Hematopoietic multipotent progenitor cell treated with erythropoietin and hydrocortisone succinate and interleukin-3 and kit ligand, for 4 days (in vitro differentiated cells): ENCODE measurements at regions not wholly inside any gene's neighbourhood (a gene's known extent, or its start where the extent isn't known, plus 50 kb on each side); places are given as distances from the start of the nearest gene placed in this dataset.
"Not testable (repeated sequence)": the region's sequence is repeated elsewhere in the genome, so short reads cannot be mapped to it uniquely, and the experiment has no call there.

Experiments used
- DNase-seq: peaks from one replicate; pipeline ENCODE4 v3.0.0-alpha.2; 2015

GRCh38 chr12:89789862-89790261 is 81.2 kb upstream of the ATP2B1 start:
- peak; percentile 44 for DNase-seq

GRCh38 chr12:89787763-89788162 is 79.1 kb upstream of the ATP2B1 start:
- no peak for DNase-seq

GRCh38 chr12:89786177-89786810 is 77.7 kb upstream of the ATP2B1 start:
- DNase-seq: no peak

GRCh38 chr12:89783359-89784060 is 74.9 kb upstream of the ATP2B1 start:
- peak; percentile 20 for DNase-seq

GRCh38 chr12:89782807-89783206 is 74.2 kb upstream of the ATP2B1 start:
- DNase-seq: no peak

GRCh38 chr12:89781946-89782550 is 73.4 kb upstream of the ATP2B1 start:
- DNase-seq: no peak

- DNase-seq: peak; percentile 27
These were observed 72.5 kb upstream of the ATP2B1 start for GRCh38 chr12:89781156-89781555.

GRCh38 chr12:89779090-89779489 is 70.5 kb upstream of the ATP2B1 start:
- DNase-seq: no peak

GRCh38 chr12:89777733-89778379 is 69.2 kb upstream of the ATP2B1 start:
- no peak for DNase-seq

- DNase-seq: no peak
These were observed 67.3 kb upstream of the ATP2B1 start for GRCh38 chr12:89775986-89776365.

GRCh38 chr12:89775063-89775985 is 66.7 kb upstream of the ATP2B1 start:
- no peak for DNase-seq

GRCh38 chr12:89774645-89775044 is 66.0 kb upstream of the ATP2B1 start:
- DNase-seq: no peak

GRCh38 chr12:89770391-89770790 is 61.8 kb upstream of the ATP2B1 start:
- no peak for DNase-seq

GRCh38 chr12:89769483-89769818 is 60.8 kb upstream of the ATP2B1 start:
- DNase-seq: no peak

- DNase-seq: peak; percentile 75
These were observed 60.2 kb upstream of the ATP2B1 start for GRCh38 chr12:89768586-89769482.

- DNase-seq: no peak
These were observed 57.6 kb upstream of the ATP2B1 start for GRCh38 chr12:89765959-89766824.

- DNase-seq: not testable (repeated sequence)
These were observed 55.5 kb upstream of the ATP2B1 start for GRCh38 chr12:89764164-89764563.

GRCh38 chr12:89762498-89763170 is 54.0 kb upstream of the ATP2B1 start:
- no peak for DNase-seq

GRCh38 chr12:89760783-89761182 is 52.1 kb upstream of the ATP2B1 start:
- DNase-seq: peak; percentile 80
